ENCODE measurements at regions not wholly inside any gene's neighbourhood (a gene's known extent, or its start where the extent isn't known, plus 50 kb on each side); places are given as distances from the start of the nearest gene placed in this dataset.

DNA sequence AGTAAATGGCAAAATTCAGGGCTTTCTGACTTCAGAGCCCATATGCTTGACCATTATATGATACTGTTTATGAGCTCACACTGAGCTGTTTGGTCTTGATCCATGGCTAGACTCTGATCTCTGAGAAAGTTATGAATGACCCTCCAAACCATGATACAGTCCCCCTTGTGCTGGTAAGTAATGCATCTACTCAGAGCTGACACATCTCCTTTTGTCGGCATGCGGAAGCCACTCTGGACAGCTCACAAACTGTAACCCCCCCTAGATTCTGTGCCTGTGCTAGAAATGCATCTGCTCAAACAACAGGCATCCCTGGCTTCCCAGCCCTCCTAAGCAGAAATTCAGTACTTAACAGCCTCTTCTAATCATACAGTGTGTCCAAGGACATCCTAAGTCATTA lies 150.8 kb upstream of the RAG2 start:
- TF ChIP-seq, protein P1, sequence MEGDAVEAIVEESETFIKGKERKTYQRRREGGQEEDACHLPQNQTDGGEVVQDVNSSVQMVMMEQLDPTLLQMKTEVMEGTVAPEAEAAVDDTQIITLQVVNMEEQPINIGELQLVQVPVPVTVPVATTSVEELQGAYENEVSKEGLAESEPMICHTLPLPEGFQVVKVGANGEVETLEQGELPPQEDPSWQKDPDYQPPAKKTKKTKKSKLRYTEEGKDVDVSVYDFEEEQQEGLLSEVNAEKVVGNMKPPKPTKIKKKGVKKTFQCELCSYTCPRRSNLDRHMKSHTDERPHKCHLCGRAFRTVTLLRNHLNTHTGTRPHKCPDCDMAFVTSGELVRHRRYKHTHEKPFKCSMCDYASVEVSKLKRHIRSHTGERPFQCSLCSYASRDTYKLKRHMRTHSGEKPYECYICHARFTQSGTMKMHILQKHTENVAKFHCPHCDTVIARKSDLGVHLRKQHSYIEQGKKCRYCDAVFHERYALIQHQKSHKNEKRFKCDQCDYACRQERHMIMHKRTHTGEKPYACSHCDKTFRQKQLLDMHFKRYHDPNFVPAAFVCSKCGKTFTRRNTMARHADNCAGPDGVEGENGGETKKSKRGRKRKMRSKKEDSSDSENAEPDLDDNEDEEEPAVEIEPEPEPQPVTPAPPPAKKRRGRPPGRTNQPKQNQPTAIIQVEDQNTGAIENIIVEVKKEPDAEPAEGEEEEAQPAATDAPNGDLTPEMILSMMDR (IDR thresholded peaks at IDR 0.05; ENCODE audit: low read depth, low read length): no peak
- in situ Hi-C loops (cut with HindIII; ENCODE audit: low sequenced_read_pairs): no loop called here
- no peak overlapping the region for H3K4me3 ChIP-seq (ENCODE audit: low read depth, low read length)
- no peak for DNase-seq (ENCODE audit: low read depth, low spot score)

DNA sequence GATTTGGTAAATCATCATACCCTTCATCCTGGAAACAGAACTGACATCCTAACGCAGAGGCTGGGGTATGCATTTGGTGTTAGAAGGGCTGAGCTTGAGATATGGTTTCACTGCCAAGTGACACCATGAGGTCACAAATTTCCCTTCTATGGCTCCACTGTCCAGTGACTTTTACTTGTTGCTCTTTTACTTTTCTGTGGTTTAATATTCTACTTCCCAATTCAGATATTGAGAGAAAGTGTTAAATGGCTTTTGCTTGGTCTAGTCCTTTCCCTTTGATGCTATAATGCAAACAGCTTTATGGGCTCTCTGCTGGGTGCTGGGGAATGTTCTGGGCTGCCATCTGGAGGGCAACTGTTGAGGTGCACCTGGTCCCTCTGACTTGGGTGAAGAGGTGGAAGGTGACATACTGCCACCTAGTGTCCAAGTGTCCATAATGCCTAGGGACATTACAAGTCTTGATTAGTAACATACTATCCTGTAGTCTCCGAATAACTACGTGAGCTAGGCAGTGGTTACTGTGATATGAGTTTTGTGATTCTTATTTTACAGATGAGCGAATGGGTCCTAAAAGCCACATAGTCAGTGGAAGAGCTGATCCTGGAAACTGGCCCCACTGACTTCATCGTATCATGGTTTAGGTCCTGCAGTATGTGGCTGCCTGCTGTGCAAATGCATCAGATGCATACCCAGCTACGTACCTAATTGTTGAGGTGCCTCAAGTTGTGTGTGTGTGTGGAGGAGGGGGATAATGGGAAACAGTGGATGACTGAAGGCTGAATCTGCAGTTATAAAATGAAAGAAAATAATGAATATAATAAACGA lies 149.1 kb upstream of the RAG2 start:
- peak; percentile 92 for DNase-seq (ENCODE audit: low read depth, low spot score)
- in situ Hi-C loops (cut with HindIII; ENCODE audit: low sequenced_read_pairs): no loop called here
- TF ChIP-seq, protein P1 (IDR thresholded peaks at IDR 0.05; ENCODE audit: low read depth, low read length): peak; percentile 100
- H3K4me3 ChIP-seq (ENCODE audit: low read depth, low read length): no peak overlapping the region

DNA sequence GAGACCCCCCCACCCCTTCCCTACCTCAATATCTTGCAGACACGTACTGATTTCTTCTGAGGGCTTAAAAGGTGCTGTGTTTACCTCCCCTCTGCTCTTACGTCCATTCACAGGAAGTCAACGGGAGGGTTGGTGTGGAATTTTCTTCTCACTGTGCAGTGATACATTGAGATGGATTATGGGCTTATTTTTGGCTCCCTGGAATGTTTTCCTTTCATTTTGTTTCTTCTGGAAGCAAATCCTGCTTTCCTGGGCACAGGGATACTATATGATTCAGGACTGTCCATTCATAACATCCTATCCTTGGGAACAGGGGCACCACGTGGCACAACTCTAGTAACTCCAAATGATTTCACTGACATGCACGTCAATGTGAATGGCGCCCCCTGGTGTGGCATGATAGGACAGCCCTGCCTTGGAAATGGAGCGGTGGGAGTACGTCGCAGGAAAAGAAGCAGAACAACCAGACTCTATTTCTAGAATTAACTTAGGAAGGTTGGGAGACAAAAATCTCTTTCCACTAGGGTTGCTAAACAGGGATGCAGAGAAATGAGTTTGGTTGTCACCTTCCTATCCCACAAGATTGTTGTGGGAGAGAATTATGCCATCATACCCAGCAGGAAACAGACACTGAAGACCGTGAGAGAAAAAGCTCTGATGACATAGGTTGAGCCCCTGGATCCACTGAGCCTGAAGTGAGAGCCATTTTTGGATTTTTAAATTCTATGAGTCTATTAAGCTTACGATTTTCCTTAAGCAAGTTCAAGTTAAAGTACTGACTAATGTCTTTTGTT lies 146.5 kb upstream of the RAG2 start:
- peak; percentile 60 for DNase-seq (ENCODE audit: low read depth, low spot score)
- TF ChIP-seq, protein P1 (IDR thresholded peaks at IDR 0.05; ENCODE audit: low read depth, low read length): peak; percentile 91
- H3K4me3 ChIP-seq (ENCODE audit: low read depth, low read length): no peak overlapping the region
- in situ Hi-C loops (cut with HindIII; ENCODE audit: low sequenced_read_pairs): no loop called here

DNA sequence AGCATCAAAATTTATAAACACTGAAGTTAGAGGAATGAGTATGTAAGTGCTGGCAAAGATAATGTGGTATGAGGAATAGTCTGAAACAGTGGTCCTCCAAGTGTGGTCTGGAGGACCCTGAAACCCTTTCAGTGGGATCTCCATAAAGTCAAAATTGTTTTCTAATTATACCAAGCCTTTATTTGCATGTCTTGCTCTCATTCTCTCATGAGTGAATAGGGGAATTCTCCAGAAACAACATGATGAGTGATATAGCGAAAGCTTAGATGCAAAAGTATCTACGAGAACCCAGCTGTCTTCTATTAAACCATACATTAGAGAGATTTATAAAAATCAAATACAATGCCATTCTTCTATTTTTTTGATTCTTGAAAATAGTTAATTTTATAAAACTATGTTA lies 145.0 kb upstream of the RAG2 start:
- no peak overlapping the region for H3K4me3 ChIP-seq (ENCODE audit: low read depth, low read length)
- TF ChIP-seq, protein P1 (IDR thresholded peaks at IDR 0.05; ENCODE audit: low read depth, low read length): no peak
- in situ Hi-C loops (cut with HindIII; ENCODE audit: low sequenced_read_pairs): no loop called here
- DNase-seq (ENCODE audit: low read depth, low spot score): no peak

DNA sequence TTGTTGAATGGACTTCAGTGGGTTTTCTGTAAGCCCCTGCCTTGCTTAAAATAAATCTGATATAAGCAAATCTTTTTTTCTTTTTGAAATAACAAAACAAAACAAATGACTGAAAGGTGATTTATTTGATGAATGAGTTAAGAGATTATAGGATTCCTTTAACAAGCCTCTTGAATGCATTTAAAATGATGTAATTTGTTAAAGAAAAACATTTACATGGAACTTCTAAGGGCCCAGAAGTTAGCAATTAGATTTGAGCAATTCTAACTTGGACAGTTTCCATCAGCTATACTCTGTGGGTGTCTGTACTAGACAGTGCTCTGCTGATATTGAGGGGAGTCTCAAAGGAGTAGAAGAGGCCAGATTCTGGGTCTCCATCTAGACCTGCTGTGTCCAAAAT lies 143.5 kb upstream of the RAG2 start:
- in situ Hi-C loops (cut with HindIII; ENCODE audit: low sequenced_read_pairs): no loop called here
- H3K4me3 ChIP-seq (ENCODE audit: low read depth, low read length): no peak overlapping the region
- no peak for DNase-seq (ENCODE audit: low read depth, low spot score)
- TF ChIP-seq, protein P1 (IDR thresholded peaks at IDR 0.05; ENCODE audit: low read depth, low read length): no peak

DNA sequence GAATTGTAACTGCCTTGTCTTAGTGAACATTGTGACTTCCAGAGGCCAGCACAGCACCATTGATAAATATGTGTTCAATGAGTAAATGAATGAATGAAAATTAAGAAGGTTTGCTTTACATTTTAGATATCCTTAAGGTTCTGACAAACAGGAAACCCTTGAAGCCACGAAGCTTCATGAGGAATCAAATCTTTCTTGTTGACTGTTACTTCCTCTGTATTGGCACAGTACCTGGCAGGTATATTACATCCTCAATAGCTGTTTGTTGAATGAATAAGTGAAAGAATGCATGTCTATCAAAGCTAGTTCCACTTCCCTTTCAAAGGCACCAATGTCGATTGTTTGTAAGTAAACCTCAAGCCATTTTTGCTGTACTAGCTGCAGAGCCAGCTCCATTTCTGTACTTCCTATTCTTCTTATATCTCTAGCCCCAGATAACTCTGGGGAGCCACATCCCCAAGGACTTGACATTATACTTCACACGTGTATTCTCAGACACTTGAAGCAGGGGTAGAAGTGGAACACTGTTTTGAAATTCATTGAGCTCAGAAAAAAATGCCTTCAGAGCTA lies 140.3 kb upstream of the RAG2 start:
- DNase-seq (ENCODE audit: low read depth, low spot score): no peak
- in situ Hi-C loops (cut with HindIII; ENCODE audit: low sequenced_read_pairs): no loop called here
- TF ChIP-seq, protein P1 (IDR thresholded peaks at IDR 0.05; ENCODE audit: low read depth, low read length): no peak

More for the DNA sequence above, 140.3 kb upstream of the RAG2 start:
- no peak overlapping the region for H3K4me3 ChIP-seq (ENCODE audit: low read depth, low read length)
